Lung microvascular endothelial cell (primary cell): ENCODE measurements at regions not wholly inside any gene's neighbourhood (a gene's known extent, or its start where the extent isn't known, plus 50 kb on each side); places are given as distances from the start of the nearest gene placed in this dataset.

ENCODE experiments used
- DNase-seq, 2 donors: peaks; one replicate each; pipeline versions ENCODE4 v3.0.0 to v3.0.0-alpha.2; 2010; ENCODE audit warnings: low read depth in 2 of 2

- DNase-seq = no peak
Observed at GRCh38 chr10:85538601-85539000, 828.0 kb downstream of the GRID1 start.

- DNase-seq = no peak
Observed at GRCh38 chr10:85542152-85542551, 824.4 kb downstream of the GRID1 start.

GRCh38 chr10:85542936-85543730 lies 823.5 kb downstream of the GRID1 start:
- no peak for DNase-seq

- peak; percentile 62 to 84 for DNase-seq
Observed at GRCh38 chr10:85544956-85545355, 821.6 kb downstream of the GRID1 start.

- no peak for DNase-seq
Observed at GRCh38 chr10:85545874-85546273, 820.7 kb downstream of the GRID1 start.

- DNase-seq = peak in 1 of 2 donors; percentile 27
Observed at GRCh38 chr10:85547460-85548023, 819.1 kb downstream of the GRID1 start.

- DNase-seq = peak; percentile 47 to 80
Observed at GRCh38 chr10:85548034-85548433, 818.6 kb downstream of the GRID1 start.
